Activated CD8-positive, alpha-beta T cell treated with anti-CD3 and anti-CD28 coated beads for 36 hours (primary cell): ENCODE measurements at regions not wholly inside any gene's neighbourhood (a gene's known extent, or its start where the extent isn't known, plus 50 kb on each side); places are given as distances from the start of the nearest gene placed in this dataset.

ENCODE experiments used
- ATAC-seq: fragments of 200-7000 bp; cut with Tn5 transposase; one replicate; pipeline ENCODE4 v1.10.0; 2021; ENCODE audit warnings: mild to moderate bottlenecking, moderate library complexity
- CTCF ChIA-PET: fragments of 350-600 bp; sonication (Branson Sonifier 250); formaldehyde crosslinking; loops from one replicate; lab custom pipeline; 2021; ENCODE audit warnings: antibody characterized with exemption; lab: Charles Lee
- POLR2A ChIA-PET: fragments of 350-600 bp; sonication (Branson Sonifier 250); formaldehyde crosslinking; loops from one replicate; lab custom pipeline; 2021; ENCODE audit warnings: antibody characterized with exemption; lab: Charles Lee
- DNase-seq: peaks from one replicate; pipeline ENCODE4 v3.0.0-alpha.2; 2020
- H3K27ac Mint-ChIP-seq: one replicate; pipeline ENCODE4 v1.8.0; 2021; ENCODE audit warnings: mild to moderate bottlenecking, mixed read lengths
- H3K27me3 Mint-ChIP-seq: one replicate; pipeline ENCODE4 v1.8.0; 2021; ENCODE audit warnings: mixed read lengths
- H3K36me3 Mint-ChIP-seq: one replicate; pipeline ENCODE4 v1.8.0; 2021; ENCODE audit warnings: low read depth, mixed read lengths
- H3K4me1 Mint-ChIP-seq: one replicate; pipeline ENCODE4 v1.8.0; 2021; ENCODE audit warnings: low read depth, mixed read lengths
- H3K4me3 Mint-ChIP-seq: one replicate; pipeline ENCODE4 v1.8.0; 2021; ENCODE audit warnings: mild to moderate bottlenecking, moderate library complexity, mixed read lengths
- H3K9me3 Mint-ChIP-seq: one replicate; pipeline ENCODE4 v1.8.0; 2021; ENCODE audit warnings: mixed read lengths
- intact Hi-C: fragments of 100-400 bp; cut with micrococcal nuclease; formaldehyde crosslinking; loops from one replicate; pipeline ENCODE4 v1.10.0; 2022
- TF ChIP-seq, protein P1 (sequence below): fragments of 200-600 bp; IDR thresholded peaks from one replicate; pipeline ENCODE4 v1.8.0; 2022; ENCODE audit warnings: antibody characterized with exemption, mild to moderate bottlenecking

DNA sequence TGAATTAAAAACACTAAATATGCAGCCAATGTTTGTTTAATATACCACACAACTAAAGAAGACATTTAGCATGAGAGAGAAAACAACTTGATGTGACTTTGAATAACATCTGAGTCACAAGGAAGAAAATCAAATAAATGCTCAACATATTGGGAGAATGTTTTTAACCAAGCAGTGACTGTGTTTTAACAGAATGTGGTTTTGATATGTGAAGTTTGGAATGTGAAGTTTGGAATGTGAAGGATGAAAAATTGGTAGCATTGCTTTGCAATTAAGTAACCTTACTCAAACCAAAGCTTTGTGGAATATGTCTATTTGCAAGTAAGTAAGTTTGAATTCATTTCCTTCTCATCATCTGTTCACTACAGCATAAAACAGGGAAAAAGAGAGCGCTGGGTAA is 128.2 kb upstream of the DNAJC10 start:
- intact Hi-C loops: no loop called here
- TF ChIP-seq, protein P1, sequence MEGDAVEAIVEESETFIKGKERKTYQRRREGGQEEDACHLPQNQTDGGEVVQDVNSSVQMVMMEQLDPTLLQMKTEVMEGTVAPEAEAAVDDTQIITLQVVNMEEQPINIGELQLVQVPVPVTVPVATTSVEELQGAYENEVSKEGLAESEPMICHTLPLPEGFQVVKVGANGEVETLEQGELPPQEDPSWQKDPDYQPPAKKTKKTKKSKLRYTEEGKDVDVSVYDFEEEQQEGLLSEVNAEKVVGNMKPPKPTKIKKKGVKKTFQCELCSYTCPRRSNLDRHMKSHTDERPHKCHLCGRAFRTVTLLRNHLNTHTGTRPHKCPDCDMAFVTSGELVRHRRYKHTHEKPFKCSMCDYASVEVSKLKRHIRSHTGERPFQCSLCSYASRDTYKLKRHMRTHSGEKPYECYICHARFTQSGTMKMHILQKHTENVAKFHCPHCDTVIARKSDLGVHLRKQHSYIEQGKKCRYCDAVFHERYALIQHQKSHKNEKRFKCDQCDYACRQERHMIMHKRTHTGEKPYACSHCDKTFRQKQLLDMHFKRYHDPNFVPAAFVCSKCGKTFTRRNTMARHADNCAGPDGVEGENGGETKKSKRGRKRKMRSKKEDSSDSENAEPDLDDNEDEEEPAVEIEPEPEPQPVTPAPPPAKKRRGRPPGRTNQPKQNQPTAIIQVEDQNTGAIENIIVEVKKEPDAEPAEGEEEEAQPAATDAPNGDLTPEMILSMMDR: no peak
- H3K27me3 Mint-ChIP-seq: no peaks in the 10 kb centered on the region
- no peaks in the 10 kb centered on the region for H3K36me3 Mint-ChIP-seq
- no peak overlapping the region for H3K4me3 Mint-ChIP-seq
- no peak for DNase-seq
- ATAC-seq: no peak
- no peaks in the 10 kb centered on the region for H3K9me3 Mint-ChIP-seq
- ChIA-PET POLR2A (no interaction called here), CTCF (no interaction called here)
- H3K27ac Mint-ChIP-seq: no peak overlapping the region
- no peaks in the 10 kb centered on the region for H3K4me1 Mint-ChIP-seq

- Mint-ChIP-seq H3K27ac (no peak overlapping the region), H3K36me3 (no peaks in the 10 kb centered on the region), H3K9me3 (no peaks in the 10 kb centered on the region), H3K4me3 (no peak overlapping the region), H3K4me1 (no peaks in the 10 kb centered on the region), H3K27me3 (no peaks in the 10 kb centered on the region)
- POLR2A ChIA-PET: no interaction called here
- CTCF ChIA-PET: no interaction called here
- DNase-seq (no peak), ATAC-seq (no peak)
- intact Hi-C loops: no loop called here
- TF ChIP-seq, protein P1: no peak
Measured at GRCh38 chr2:182589121-182589520, 126.9 kb upstream of the DNAJC10 start.

GRCh38 chr2:182591774-182592173 is 124.3 kb upstream of the DNAJC10 start:
- CTCF ChIA-PET: no interaction called here
- intact Hi-C loops: no loop called here
- Mint-ChIP-seq H3K9me3 (no peaks in the 10 kb centered on the region), H3K36me3 (no peaks in the 10 kb centered on the region), H3K4me3 (no peak overlapping the region), H3K27ac (no peak overlapping the region), H3K4me1 (no peaks in the 10 kb centered on the region), H3K27me3 (peaks cover 5% of the 10 kb centered on the region)
- ATAC-seq (no peak), DNase-seq (no peak)
- TF ChIP-seq, protein P1: no peak
- POLR2A ChIA-PET: no interaction called here

DNA sequence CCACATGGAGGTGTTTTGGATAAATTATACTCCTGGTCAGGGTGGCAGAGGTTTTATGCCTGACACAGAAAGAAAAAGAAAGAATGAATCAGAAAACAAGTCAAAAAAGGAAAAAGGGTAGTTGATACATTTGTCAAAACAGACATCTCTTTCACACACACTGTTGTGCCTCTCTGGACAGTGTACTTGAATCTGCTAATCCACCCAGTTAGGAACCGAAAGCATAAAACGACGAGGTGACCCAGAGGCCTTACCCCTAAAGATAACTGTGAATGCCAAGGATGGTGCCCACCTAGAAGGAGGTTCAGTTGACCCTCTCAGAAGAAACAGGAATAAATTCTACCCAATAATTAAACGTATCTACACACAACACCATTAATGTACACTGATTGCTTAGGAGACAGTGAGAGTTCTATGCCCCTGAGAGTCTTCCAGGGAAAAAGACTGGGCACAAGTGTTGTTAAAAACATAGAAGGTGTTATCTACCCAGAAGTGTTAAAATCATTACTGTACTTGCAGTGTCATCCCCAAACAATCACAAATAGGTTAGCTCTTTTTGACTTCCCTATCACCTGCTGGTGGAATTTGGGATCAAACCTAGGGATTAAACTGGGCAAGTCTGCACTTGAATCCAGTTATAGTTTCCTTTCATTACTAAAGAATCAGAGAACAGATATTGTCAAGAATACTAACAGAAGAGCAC is 123.2 kb upstream of the DNAJC10 start:
- TF ChIP-seq, protein P1: no peak
- ChIA-PET POLR2A (no interaction called here), CTCF (no interaction called here)
- no peaks in the 10 kb centered on the region for H3K36me3 Mint-ChIP-seq
- H3K27ac Mint-ChIP-seq: no peak overlapping the region
- no peak overlapping the region for H3K4me3 Mint-ChIP-seq
- H3K27me3 Mint-ChIP-seq: peaks cover 7% of the 10 kb centered on the region
- H3K9me3 Mint-ChIP-seq: no peaks in the 10 kb centered on the region
- DNase-seq (no peak), ATAC-seq (no peak)
- no peaks in the 10 kb centered on the region for H3K4me1 Mint-ChIP-seq
- intact Hi-C loops: no loop called here

- intact Hi-C loops: no loop called here
- CTCF ChIA-PET: no interaction called here
- DNase-seq: no peak
- H3K27ac Mint-ChIP-seq: no peak overlapping the region
- POLR2A ChIA-PET: no interaction called here
- no peak for ATAC-seq
- no peaks in the 10 kb centered on the region for H3K9me3 Mint-ChIP-seq
- no peaks in the 10 kb centered on the region for H3K36me3 Mint-ChIP-seq
- H3K4me1 Mint-ChIP-seq: no peaks in the 10 kb centered on the region
- no peak overlapping the region for H3K4me3 Mint-ChIP-seq
- H3K27me3 Mint-ChIP-seq: peaks cover 8% of the 10 kb centered on the region
- TF ChIP-seq, protein P1: no peak
Measured at GRCh38 chr2:182593394-182593975, 122.6 kb upstream of the DNAJC10 start.
